GM23338 (cell line): ENCODE measurements at regions not wholly inside any gene's neighbourhood (a gene's known extent, or its start where the extent isn't known, plus 50 kb on each side); places are given as distances from the start of the nearest gene placed in this dataset.

Source experiments
- ATAC-seq: fragments of 200-7000 bp; cut with Tn5 transposase; 3 replicates; pipeline ENCODE4 v1.9.1; 2020
- DNase-seq: peaks from one replicate; pipeline ENCODE4 v3.0.0-alpha.2; 2015; ENCODE audit warnings: low spot score
- H2AFZ ChIP-seq: fragments of 200-600 bp; sonication (generic); 2 replicates; pipeline ENCODE4 v1.8.0; 2016; ENCODE audit warnings: antibody characterized with exemption, mild to moderate bottlenecking, moderate library complexity
- H3F3A ChIP-seq: fragments of 200-600 bp; sonication (generic); replicated peaks from 2 replicates; pipeline ENCODE4 v1.8.0; 2017; ENCODE audit warnings: antibody characterized with exemption, mixed run types, low read depth
- H3K27ac ChIP-seq: fragments of 200-600 bp; sonication (generic); 2 replicates; pipeline ENCODE4 v1.6.1; 2016; ENCODE audit warnings: low read depth
- H3K27me3 ChIP-seq: fragments of 200-600 bp; sonication (generic); 2 replicates; pipeline ENCODE4 v1.8.0; 2016; ENCODE audit warnings: mild to moderate bottlenecking, mixed run types, moderate library complexity; ENCODE audit not compliant: insufficient read depth
- H3K36me3 ChIP-seq: fragments of 200-600 bp; sonication (generic); 2 replicates; pipeline ENCODE4 v1.8.0; 2016; ENCODE audit warnings: mild to moderate bottlenecking; ENCODE audit not compliant: insufficient read depth
- H3K4me1 ChIP-seq: fragments of 200-600 bp; sonication (generic); 2 replicates; pipeline ENCODE4 v1.8.0; 2016; ENCODE audit warnings: mild to moderate bottlenecking, moderate library complexity; ENCODE audit not compliant: insufficient read depth
- H3K4me2 ChIP-seq: fragments of 200-600 bp; sonication (generic); 2 replicates; pipeline ENCODE4 v1.7.1; 2017; ENCODE audit warnings: mixed run types
- H3K4me3 ChIP-seq: fragments of 200-600 bp; sonication (generic); 2 replicates; pipeline ENCODE4 v1.6.1; 2016; ENCODE audit warnings: mixed run types
- H3K79me2 ChIP-seq: fragments of 200-600 bp; sonication (generic); replicated peaks from 2 replicates; pipeline ENCODE4 v1.8.0; 2017; ENCODE audit warnings: mild to moderate bottlenecking; ENCODE audit not compliant: insufficient read depth
- H3K9me2 ChIP-seq: fragments of 200-600 bp; sonication (generic); 2 replicates; pipeline ENCODE4 v1.8.0; 2017; ENCODE audit not compliant: insufficient read depth
- H4K20me1 ChIP-seq: fragments of 200-600 bp; sonication (generic); replicated peaks from 2 replicates; pipeline ENCODE4 v1.8.0; 2017; ENCODE audit warnings: mild to moderate bottlenecking; ENCODE audit not compliant: insufficient read depth
- H3K27ac Mint-ChIP-seq: 2 replicates; pipeline ENCODE4 v1.8.0; 2020; ENCODE audit warnings: inconsistent platforms, mild to moderate bottlenecking, moderate library complexity, mixed read lengths
- H3K27me3 Mint-ChIP-seq: 3 replicates; pipeline ENCODE4 v1.8.0; 2022; ENCODE audit warnings: low read depth, mild to moderate bottlenecking, moderate library complexity, mixed read lengths, inconsistent platforms; ENCODE audit not compliant: insufficient read depth, poor library complexity
- H3K36me3 Mint-ChIP-seq: 3 replicates; pipeline ENCODE4 v1.8.0; 2021; ENCODE audit warnings: low read depth, mild to moderate bottlenecking, inconsistent platforms, moderate library complexity, mixed read lengths
- H3K4me1 Mint-ChIP-seq: 3 replicates; pipeline ENCODE4 v1.8.0; 2020; ENCODE audit warnings: mild to moderate bottlenecking, inconsistent platforms, mixed read lengths
- H3K4me3 Mint-ChIP-seq: 3 replicates; pipeline ENCODE4 v1.8.0; 2021; ENCODE audit warnings: moderate library complexity, mild to moderate bottlenecking, inconsistent platforms, mixed read lengths
- H3K9me3 Mint-ChIP-seq: 3 replicates; pipeline ENCODE4 v1.8.0; 2020; ENCODE audit warnings: moderate library complexity, mild to moderate bottlenecking, inconsistent platforms, mixed read lengths
- CTCF ChIP-seq, 2 experiments: fragments of 200-600 bp in 1 of 2; sonication (generic) in 1 of 2; conservative IDR thresholded peaks; 2 replicates each; pipeline versions ENCODE4 v1.5.1 to v1.6.1; 2016 to 2017; ENCODE audit warnings: antibody characterized with exemption in 2 of 2, low read depth in 2 of 2, mild to moderate bottlenecking in 2 of 2, moderate library complexity in 1 of 2
- EZH2 ChIP-seq: fragments of 200-600 bp; sonication (generic); IDR thresholded peaks from one replicate; pipeline ENCODE4 v1.8.0; 2017; ENCODE audit warnings: antibody characterized with exemption, mild to moderate bottlenecking, low read depth; ENCODE audit not compliant: unreplicated experiment
- JUNB ChIP-seq: IDR thresholded peaks from one replicate; pipeline ENCODE4 v1.6.1; 2016; ENCODE audit warnings: antibody characterized with exemption; ENCODE audit not compliant: unreplicated experiment
- POLR2AphosphoS5 ChIP-seq: IDR thresholded peaks from 2 replicates; pipeline ENCODE4 v1.6.1; 2016; ENCODE audit warnings: antibody characterized with exemption, low read depth
- STAT1 ChIP-seq: IDR thresholded peaks from one replicate; pipeline ENCODE4 v1.6.1; 2016; ENCODE audit warnings: antibody characterized with exemption; ENCODE audit not compliant: unreplicated experiment
- ZNF462 ChIP-seq: fragments of 250-450 bp; sonication (Bioruptor Pico); IDR thresholded peaks from 2 replicates; pipeline ENCODE4 v1.5.0; 2020; ENCODE audit warnings: mild to moderate bottlenecking, moderate library complexity
- TF ChIP-seq, protein P1 (sequence below): IDR thresholded peaks from 2 replicates; pipeline ENCODE4 v1.6.1; 2016; ENCODE audit warnings: antibody characterized with exemption

- no peak for TF ChIP-seq ZNF462 (CRISPR knock-in tag)
Measured at GRCh38 chr9:80259079-80259478, 687.3 kb downstream of the TLE4 start (continued).

DNA sequence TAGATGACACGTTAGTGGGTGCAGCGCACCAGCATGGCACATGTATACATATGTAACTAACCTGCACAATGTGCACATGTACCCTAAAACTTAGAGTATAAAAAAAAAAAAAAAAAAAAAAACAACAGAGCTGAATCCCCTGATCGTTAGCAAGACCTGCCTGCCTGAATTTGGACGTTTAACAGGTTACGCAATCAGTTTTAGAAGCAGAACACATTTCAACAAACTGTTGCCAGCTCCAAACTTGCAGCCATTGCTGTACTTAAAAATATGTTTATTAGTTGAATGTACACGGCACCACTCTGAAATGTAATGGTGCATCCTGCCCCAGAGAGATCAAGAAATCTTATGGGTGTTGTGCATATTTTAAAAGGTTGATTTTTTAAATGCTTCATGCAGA lies 680.0 kb downstream of the TLE4 start:
- ATAC-seq (no peak), DNase-seq (no peak)
- 0 out of 2 replicates have a peak, but pooled peaks cover 10% of the 10 kb centered on the region for H3K9me2 ChIP-seq
- no peaks in the 10 kb centered on the region for H3K79me2 ChIP-seq
- Mint-ChIP-seq H3K4me1 (no peaks in the 10 kb centered on the region), H3K4me3 (no peak overlapping the region), H3K9me3 (peaks cover 22% of the 10 kb centered on the region), H3K27me3 (no peaks in the 10 kb centered on the region), H3K36me3 (peaks cover 18% of the 10 kb centered on the region), H3K27ac (no peak overlapping the region)
- no peaks in the 10 kb centered on the region for H3F3A ChIP-seq
- H3K4me1 ChIP-seq: no peaks in the 10 kb centered on the region
- no peak overlapping the region for H2AFZ ChIP-seq
- no peaks in the 10 kb centered on the region for H3K27me3 ChIP-seq
- no peak overlapping the region for H3K27ac ChIP-seq
- H4K20me1 ChIP-seq: no peaks in the 10 kb centered on the region
- peaks cover 4% of the 10 kb centered on the region; the same call in 1 of the 2 replicates for H3K36me3 ChIP-seq
- no peak overlapping the region for H3K4me3 ChIP-seq
- no peak overlapping the region for H3K4me2 ChIP-seq
- TF ChIP-seq ZNF462 (CRISPR knock-in tag) (no peak), STAT1 (no peak), JUNB (no peak), EZH2 (no peak), POLR2AphosphoS5 (no peak), CTCF (conservative IDR thresholded peaks at IDR 0.05; ENCODE audit: low read depth in 2 of 2) (no peak)
- TF ChIP-seq, protein P1, sequence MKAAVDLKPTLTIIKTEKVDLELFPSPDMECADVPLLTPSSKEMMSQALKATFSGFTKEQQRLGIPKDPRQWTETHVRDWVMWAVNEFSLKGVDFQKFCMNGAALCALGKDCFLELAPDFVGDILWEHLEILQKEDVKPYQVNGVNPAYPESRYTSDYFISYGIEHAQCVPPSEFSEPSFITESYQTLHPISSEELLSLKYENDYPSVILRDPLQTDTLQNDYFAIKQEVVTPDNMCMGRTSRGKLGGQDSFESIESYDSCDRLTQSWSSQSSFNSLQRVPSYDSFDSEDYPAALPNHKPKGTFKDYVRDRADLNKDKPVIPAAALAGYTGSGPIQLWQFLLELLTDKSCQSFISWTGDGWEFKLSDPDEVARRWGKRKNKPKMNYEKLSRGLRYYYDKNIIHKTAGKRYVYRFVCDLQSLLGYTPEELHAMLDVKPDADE: no peak
